ENCODE measurements at regions not wholly inside any gene's neighbourhood (a gene's known extent, or its start where the extent isn't known, plus 50 kb on each side); places are given as distances from the start of the nearest gene placed in this dataset.

- TF ChIP-seq, protein P1, sequence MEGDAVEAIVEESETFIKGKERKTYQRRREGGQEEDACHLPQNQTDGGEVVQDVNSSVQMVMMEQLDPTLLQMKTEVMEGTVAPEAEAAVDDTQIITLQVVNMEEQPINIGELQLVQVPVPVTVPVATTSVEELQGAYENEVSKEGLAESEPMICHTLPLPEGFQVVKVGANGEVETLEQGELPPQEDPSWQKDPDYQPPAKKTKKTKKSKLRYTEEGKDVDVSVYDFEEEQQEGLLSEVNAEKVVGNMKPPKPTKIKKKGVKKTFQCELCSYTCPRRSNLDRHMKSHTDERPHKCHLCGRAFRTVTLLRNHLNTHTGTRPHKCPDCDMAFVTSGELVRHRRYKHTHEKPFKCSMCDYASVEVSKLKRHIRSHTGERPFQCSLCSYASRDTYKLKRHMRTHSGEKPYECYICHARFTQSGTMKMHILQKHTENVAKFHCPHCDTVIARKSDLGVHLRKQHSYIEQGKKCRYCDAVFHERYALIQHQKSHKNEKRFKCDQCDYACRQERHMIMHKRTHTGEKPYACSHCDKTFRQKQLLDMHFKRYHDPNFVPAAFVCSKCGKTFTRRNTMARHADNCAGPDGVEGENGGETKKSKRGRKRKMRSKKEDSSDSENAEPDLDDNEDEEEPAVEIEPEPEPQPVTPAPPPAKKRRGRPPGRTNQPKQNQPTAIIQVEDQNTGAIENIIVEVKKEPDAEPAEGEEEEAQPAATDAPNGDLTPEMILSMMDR (conservative IDR thresholded peaks at IDR 0.05): no peak
- no peak for TF ChIP-seq ZFX (IDR thresholded peaks at IDR 0.05)
Observed at GRCh38 chr16:64196444-64196843, 925.4 kb downstream of the CDH11 start.

All from C4-2B (cell line).